HG02840 (cell line): ENCODE measurements at regions not wholly inside any gene's neighbourhood (a gene's known extent, or its start where the extent isn't known, plus 50 kb on each side); places are given as distances from the start of the nearest gene placed in this dataset.

Experiments used
- ATAC-seq: cut with Tn5 transposase; IDR thresholded peaks from one replicate; pipeline ENCODE4 v1.9.1; 2021; ENCODE audit warnings: mild to moderate bottlenecking, moderate library complexity, moderate number of reproducible peaks; ENCODE audit not compliant: unreplicated experiment, low FRiP score

DNA sequence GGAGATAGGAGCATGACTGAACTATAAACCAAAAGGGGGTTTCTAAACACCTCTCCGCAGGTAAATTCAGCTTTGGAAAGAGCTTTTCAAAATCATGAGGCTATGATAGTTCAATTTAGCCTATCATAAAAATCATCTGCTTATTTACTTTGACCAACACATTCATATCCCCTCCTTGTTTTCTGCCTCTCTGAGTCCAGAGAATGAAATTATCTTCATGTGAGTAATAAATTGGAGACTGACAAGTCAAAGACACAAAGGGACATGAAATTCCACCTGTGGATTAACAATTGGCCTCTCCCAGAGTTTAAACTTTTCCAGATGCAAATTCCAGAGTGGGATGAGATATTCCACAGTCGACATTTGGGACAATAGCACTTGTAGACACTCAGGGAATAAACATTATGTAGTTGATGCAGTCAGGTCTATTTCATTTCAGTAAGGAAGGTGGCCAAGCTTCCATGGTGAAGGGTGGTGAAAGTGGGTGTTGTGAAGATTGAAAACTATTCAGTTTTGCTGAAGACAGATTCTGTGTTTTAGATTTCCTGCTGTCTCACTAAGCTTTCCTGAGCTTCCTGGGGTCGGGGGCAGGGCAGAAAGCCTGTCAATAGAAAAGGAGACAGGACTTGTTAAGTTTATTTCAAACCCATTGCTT, 84.7 kb downstream of the CDC42EP3 start:
- ATAC-seq = no peak

- no peak for ATAC-seq
Observed at GRCh38 chr2:37587817-37588216, 83.6 kb downstream of the CDC42EP3 start.

DNA sequence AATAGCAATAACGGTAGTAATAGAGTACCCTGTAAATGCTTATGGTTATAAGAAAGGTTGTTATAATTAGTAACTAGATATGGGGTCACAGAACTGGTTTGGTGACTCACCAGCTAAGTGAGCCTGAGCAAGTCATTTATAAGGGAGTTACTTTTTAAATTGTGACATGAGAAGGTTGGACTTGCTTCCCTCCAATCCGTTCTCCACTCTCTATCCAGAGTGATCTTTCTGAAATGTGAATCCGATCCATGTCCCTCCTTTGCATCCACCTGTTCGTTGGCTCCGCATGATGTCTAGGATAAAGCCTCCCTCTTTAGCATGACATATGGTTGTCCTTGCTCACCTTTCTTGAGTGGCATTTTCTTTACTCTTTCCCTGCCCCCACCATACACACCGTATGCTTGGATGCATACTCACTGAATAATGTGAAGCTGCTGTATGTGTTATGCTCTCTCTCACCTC, 83.1 kb downstream of the CDC42EP3 start:
- ATAC-seq = no peak

GRCh38 chr2:37589298-37589697, 82.1 kb downstream of the CDC42EP3 start:
- no peak for ATAC-seq

DNA sequence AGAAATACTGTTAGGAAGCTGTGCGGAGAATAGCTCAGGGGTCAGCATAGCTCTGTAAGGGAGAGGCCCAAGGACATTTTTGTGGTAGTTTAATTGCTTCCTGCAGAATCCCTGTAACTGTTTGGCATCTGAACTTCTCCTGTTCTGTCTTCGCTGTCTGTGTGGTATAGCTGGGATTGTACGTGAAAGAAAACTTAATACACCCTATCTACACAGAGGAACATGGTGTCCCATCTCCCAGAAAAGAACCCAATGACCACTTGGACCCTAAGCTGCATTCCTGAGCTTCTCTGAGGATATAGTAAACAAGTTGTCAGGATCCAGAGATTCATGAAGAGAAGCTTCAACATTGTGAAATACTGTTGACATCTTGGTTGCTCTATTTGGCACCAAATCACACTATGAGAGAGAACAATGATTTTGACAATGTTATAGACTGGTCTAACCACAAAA, 81.3 kb downstream of the CDC42EP3 start:
- no peak for ATAC-seq
